ENCODE measurements at regions not wholly inside any gene's neighbourhood (a gene's known extent, or its start where the extent isn't known, plus 50 kb on each side); places are given as distances from the start of the nearest gene placed in this dataset.

DNA sequence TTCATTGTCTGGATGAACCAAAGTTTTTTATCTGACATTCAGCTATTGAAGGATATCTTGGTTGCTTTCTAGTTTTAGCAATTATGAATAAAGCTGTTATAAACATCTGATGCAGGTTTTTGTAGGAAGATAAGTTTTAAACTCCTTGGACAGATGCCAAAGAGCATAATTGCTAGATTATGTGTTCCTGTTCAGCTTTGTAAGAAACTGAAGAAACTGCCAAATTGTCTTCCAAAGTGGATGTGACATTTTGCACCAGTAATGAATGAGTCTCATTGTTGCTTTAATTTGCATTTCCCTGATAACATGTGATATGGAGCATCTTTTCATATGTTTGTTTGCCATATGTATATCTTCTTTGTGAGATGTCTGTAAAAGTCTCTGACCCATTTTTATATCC lies 239.9 kb upstream of the TTC14 start:
- ChIA-PET POLR2A (interaction anchor here (0.6 kb wide), 1 partner anchor 65 kb away, joined by 3 read pairs; no protein-coding TSS in a partner anchor), CTCF (ENCODE audit: low intra/inter-chr PET ratio) (no interaction called here)
- FAIRE-seq = no peak
- H4K20me1 ChIP-seq (replicated peaks; ENCODE audit: control insufficient read depth, insufficient read depth, low read length) = no peaks in the 10 kb centered on the region
- no peak overlapping the region for H3K4me2 ChIP-seq (ENCODE audit: insufficient read depth, low read length)
- in situ Hi-C loops (cut with MboI) = no loop called here
- H3K4me3 ChIP-seq = no peak overlapping the region
- H3K27me3 ChIP-seq (ENCODE audit: control insufficient read depth in 2 of 2, insufficient read depth in 2 of 2, low read length in 2 of 2) = no peaks in the 10 kb centered on the region
- no peaks in the 10 kb centered on the region for H3K9me1 ChIP-seq (ENCODE audit: control insufficient read depth, insufficient read depth, low read length)
- no peaks in the 10 kb centered on the region for H3K4me1 ChIP-seq (replicated peaks in 1 of 2; ENCODE audit: control insufficient read depth in 2 of 2, insufficient read depth in 2 of 2, low read length in 2 of 2)
- intact Hi-C loops (cut with micrococcal nuclease) = no loop called here
- H3K36me3 ChIP-seq (ENCODE audit: control insufficient read depth, insufficient read depth, low read length) = no peaks in the 10 kb centered on the region
- H3K27ac ChIP-seq (ENCODE audit: extremely low read depth, low read depth, low read length) = no peak overlapping the region
- H2AFZ ChIP-seq (ENCODE audit: low read depth, low read length) = no peak overlapping the region
- ATAC-seq = no peak
- no TSS peak for BruUV-seq (replicated peaks)
- H3K79me2 ChIP-seq (ENCODE audit: control insufficient read depth, insufficient read depth, low read length) = no peaks in the 10 kb centered on the region
- DNase-seq (ENCODE audit: extremely low read depth in 1 of 4, low spot score in 3 of 4) = no peak
- H3K9ac ChIP-seq (ENCODE audit: insufficient read depth in 1 of 2, low read depth in 2 of 2, low read length in 2 of 2) = no peak overlapping the region
- H3K9me3 ChIP-seq (replicated peaks; ENCODE audit: control insufficient read depth, insufficient read depth, low read depth, low read length) = no peaks in the 10 kb centered on the region
- TF ChIP-seq ESRRA (IDR thresholded peaks at IDR 0.05; ENCODE audit: borderline replicate concordance, low read depth) = no peak
- TF ChIP-seq, protein P1, sequence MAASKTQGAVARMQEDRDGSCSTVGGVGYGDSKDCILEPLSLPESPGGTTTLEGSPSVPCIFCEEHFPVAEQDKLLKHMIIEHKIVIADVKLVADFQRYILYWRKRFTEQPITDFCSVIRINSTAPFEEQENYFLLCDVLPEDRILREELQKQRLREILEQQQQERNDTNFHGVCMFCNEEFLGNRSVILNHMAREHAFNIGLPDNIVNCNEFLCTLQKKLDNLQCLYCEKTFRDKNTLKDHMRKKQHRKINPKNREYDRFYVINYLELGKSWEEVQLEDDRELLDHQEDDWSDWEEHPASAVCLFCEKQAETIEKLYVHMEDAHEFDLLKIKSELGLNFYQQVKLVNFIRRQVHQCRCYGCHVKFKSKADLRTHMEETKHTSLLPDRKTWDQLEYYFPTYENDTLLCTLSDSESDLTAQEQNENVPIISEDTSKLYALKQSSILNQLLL (CRISPR knock-in tag; IDR thresholded peaks at IDR 0.05; ENCODE audit: borderline replicate concordance) = no peak
- TF ChIP-seq ZNF699 (CRISPR knock-in tag; IDR thresholded peaks at IDR 0.05; ENCODE audit: insufficient replicate concordance) = no peak
- no peak for TF ChIP-seq POU5F1 (IDR thresholded peaks at IDR 0.05; ENCODE audit: borderline replicate concordance, low read depth, low read length, partially characterized antibody)
- TF ChIP-seq, protein P2, sequence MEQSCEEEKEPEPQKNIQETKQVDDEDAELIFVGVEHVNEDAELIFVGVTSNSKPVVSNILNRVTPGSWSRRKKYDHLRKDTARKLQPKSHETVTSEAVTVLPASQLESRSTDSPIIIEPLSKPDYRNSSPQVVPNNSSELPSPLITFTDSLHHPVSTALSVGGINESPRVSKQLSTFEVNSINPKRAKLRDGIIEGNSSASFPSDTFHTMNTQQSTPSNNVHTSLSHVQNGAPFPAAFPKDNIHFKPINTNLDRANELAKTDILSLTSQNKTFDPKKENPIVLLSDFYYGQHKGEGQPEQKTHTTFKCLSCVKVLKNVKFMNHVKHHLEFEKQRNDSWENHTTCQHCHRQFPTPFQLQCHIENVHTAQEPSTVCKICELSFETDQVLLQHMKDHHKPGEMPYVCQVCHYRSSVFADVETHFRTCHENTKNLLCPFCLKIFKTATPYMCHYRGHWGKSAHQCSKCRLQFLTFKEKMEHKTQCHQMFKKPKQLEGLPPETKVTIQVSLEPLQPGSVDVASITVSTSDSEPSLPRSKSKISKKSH (CRISPR knock-in tag; IDR thresholded peaks at IDR 0.05) = no peak
- TF ChIP-seq, protein P3, sequence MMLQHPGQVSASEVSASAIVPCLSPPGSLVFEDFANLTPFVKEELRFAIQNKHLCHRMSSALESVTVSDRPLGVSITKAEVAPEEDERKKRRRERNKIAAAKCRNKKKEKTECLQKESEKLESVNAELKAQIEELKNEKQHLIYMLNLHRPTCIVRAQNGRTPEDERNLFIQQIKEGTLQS (IDR thresholded peaks at IDR 0.05) = no peak
- TF ChIP-seq, protein P3 (CRISPR knock-in tag; conservative IDR thresholded peaks at IDR 0.05) = no peak
- TF ChIP-seq SMAD1 (IDR thresholded peaks at IDR 0.05; ENCODE audit: low read depth, low read length, partially characterized antibody) = no peak
- no peak for TF ChIP-seq MTF1 (CRISPR knock-in tag; IDR thresholded peaks at IDR 0.05; ENCODE audit: borderline replicate concordance)
- no peak for TF ChIP-seq CHD1 (IDR thresholded peaks at IDR 0.05; ENCODE audit: low read length)
- TF ChIP-seq, protein P4, sequence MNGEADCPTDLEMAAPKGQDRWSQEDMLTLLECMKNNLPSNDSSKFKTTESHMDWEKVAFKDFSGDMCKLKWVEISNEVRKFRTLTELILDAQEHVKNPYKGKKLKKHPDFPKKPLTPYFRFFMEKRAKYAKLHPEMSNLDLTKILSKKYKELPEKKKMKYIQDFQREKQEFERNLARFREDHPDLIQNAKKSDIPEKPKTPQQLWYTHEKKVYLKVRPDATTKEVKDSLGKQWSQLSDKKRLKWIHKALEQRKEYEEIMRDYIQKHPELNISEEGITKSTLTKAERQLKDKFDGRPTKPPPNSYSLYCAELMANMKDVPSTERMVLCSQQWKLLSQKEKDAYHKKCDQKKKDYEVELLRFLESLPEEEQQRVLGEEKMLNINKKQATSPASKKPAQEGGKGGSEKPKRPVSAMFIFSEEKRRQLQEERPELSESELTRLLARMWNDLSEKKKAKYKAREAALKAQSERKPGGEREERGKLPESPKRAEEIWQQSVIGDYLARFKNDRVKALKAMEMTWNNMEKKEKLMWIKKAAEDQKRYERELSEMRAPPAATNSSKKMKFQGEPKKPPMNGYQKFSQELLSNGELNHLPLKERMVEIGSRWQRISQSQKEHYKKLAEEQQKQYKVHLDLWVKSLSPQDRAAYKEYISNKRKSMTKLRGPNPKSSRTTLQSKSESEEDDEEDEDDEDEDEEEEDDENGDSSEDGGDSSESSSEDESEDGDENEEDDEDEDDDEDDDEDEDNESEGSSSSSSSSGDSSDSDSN (IDR thresholded peaks at IDR 0.05; ENCODE audit: borderline replicate concordance in 1 of 2, low read depth in 2 of 2, low read length in 2 of 2) = no peak
- TF ChIP-seq MAFG (tag; conservative IDR thresholded peaks at IDR 0.05) = no peak
- no peak for TF ChIP-seq PML (IDR thresholded peaks at IDR 0.05; ENCODE audit: low read length)
- TF ChIP-seq XRCC5 (IDR thresholded peaks at IDR 0.05; ENCODE audit: low read depth, low read length) = no peak
- TF ChIP-seq ZKSCAN1 (IDR thresholded peaks at IDR 0.05; ENCODE audit: low read depth, low read length) = no peak
